ENCODE measurements at regions not wholly inside any gene's neighbourhood (a gene's known extent, or its start where the extent isn't known, plus 50 kb on each side); places are given as distances from the start of the nearest gene placed in this dataset.
"Not testable (repeated sequence)": the region's sequence is repeated elsewhere in the genome, so short reads cannot be mapped to it uniquely, and the experiment has no call there.

GRCh38 chr13:91251573-91251972, 95.9 kb upstream of the MIR17HG start:
- TF ChIP-seq, protein P1, sequence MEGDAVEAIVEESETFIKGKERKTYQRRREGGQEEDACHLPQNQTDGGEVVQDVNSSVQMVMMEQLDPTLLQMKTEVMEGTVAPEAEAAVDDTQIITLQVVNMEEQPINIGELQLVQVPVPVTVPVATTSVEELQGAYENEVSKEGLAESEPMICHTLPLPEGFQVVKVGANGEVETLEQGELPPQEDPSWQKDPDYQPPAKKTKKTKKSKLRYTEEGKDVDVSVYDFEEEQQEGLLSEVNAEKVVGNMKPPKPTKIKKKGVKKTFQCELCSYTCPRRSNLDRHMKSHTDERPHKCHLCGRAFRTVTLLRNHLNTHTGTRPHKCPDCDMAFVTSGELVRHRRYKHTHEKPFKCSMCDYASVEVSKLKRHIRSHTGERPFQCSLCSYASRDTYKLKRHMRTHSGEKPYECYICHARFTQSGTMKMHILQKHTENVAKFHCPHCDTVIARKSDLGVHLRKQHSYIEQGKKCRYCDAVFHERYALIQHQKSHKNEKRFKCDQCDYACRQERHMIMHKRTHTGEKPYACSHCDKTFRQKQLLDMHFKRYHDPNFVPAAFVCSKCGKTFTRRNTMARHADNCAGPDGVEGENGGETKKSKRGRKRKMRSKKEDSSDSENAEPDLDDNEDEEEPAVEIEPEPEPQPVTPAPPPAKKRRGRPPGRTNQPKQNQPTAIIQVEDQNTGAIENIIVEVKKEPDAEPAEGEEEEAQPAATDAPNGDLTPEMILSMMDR (conservative IDR thresholded peaks at IDR 0.05; ENCODE audit: low read depth, low read length): not testable (repeated sequence)
- TF ChIP-seq EZH2 (IDR thresholded peaks at IDR 0.05; ENCODE audit: low read length, unreplicated experiment): not testable (repeated sequence)
